HepG2 (cell line): ENCODE measurements at regions not wholly inside any gene's neighbourhood (a gene's known extent, or its start where the extent isn't known, plus 50 kb on each side); places are given as distances from the start of the nearest gene placed in this dataset.

Source experiments
- ATAC-seq: fragments of 200-7000 bp; cut with Tn5 transposase; 3 replicates; pipeline ENCODE4 v1.9.1; 2020; ENCODE audit warnings: mild to moderate bottlenecking, moderate library complexity
- BruUV-seq: library from RNA; stranded (reverse); fragments of 400-500 nt; replicated peaks from 2 replicates; lab custom pipeline; 2021; lab: Mats Ljungman, UMichigan
- CTCF ChIA-PET: fragments of 300-600 bp; formaldehyde crosslinking; extraction: SDS; loops from one replicate; lab custom pipeline; 2021; ENCODE audit warnings: low total read pairs, inconsistent platforms, low intra/inter-chr PET ratio; lab: Yijun Ruan, JAX
- POLR2A ChIA-PET: fragments of 350-600 bp; sonication (Branson Sonifier 250); formaldehyde crosslinking; loops from one replicate; lab custom pipeline; 2020; ENCODE audit warnings: antibody characterized with exemption, inconsistent platforms; lab: Yijun Ruan, JAX
- DNase-seq: peaks from one replicate; pipeline ENCODE4 v3.0.0-alpha.2; 2015; ENCODE audit warnings: low spot score
- FAIRE-seq: peaks from 3 replicates; lab custom pipeline; 2011; peaks lifted over from hg19 to GRCh38; lab: Jason Lieb, UNC
- H2AFZ ChIP-seq: one replicate; pipeline ENCODE4 v1.6.1; 2011; ENCODE audit warnings: low read length, inconsistent platforms
- H3K27ac ChIP-seq: fragments of 300-600 bp; 3 replicates; pipeline ENCODE4 v1.8.0; 2011; ENCODE audit warnings: mixed run types, mild to moderate bottlenecking, mixed read lengths, low read length, inconsistent platforms; ENCODE audit not compliant: insufficient read depth; ENCODE audit errors: extremely low read length
- H3K27me3 ChIP-seq, 2 experiments: fragments of 200-600 bp in 1 of 2; 2 replicates in 1 of 2; 3 replicates in 1 of 2; pipeline versions ENCODE4 v1.6.0 to v1.8.0; 2011; ENCODE audit warnings: low read length in 2 of 2, mild to moderate bottlenecking in 2 of 2, moderate library complexity in 2 of 2, inconsistent platforms in 1 of 2; ENCODE audit not compliant: insufficient read depth in 2 of 2, control insufficient read depth in 1 of 2
- H3K36me3 ChIP-seq, 2 experiments: fragments of 200-600 bp in 1 of 2; replicated peaks in 1 of 2; 2 replicates in 1 of 2; 3 replicates in 1 of 2; pipeline versions ENCODE4 v1.5.1 to v1.8.0; 2011; ENCODE audit warnings: low read length in 2 of 2, inconsistent platforms in 1 of 2; ENCODE audit not compliant: insufficient read depth in 2 of 2, control insufficient read depth in 1 of 2
- H3K4me1 ChIP-seq: 2 replicates; pipeline ENCODE4 v1.5.1; 2012; ENCODE audit warnings: low read length, inconsistent platforms; ENCODE audit not compliant: insufficient read depth
- H3K4me2 ChIP-seq: 2 replicates; pipeline ENCODE4 v1.6.0; 2011; ENCODE audit warnings: low read depth, low read length, inconsistent platforms
- H3K4me3 ChIP-seq, 3 experiments: fragments of 200-600 bp in 1 of 3; sonication (generic), shearing (Covaris generic) in 1 of 3; replicated peaks in 1 of 3; 2 replicates each; pipeline ENCODE4 v1.5.1; 2011 to 2016; ENCODE audit warnings: low read length in 3 of 3, inconsistent platforms in 2 of 3, low read depth in 2 of 3, mild to moderate bottlenecking in 2 of 3, control low read depth in 1 of 3, mixed read lengths in 1 of 3; ENCODE audit not compliant: insufficient read depth in 1 of 3
- H3K79me2 ChIP-seq: one replicate; pipeline ENCODE4 v1.6.1; 2011; ENCODE audit warnings: low read length, inconsistent platforms; ENCODE audit not compliant: insufficient read depth
- H3K9ac ChIP-seq: 2 replicates; pipeline ENCODE4 v1.6.0; 2011; ENCODE audit warnings: mild to moderate bottlenecking, low read depth, low read length, inconsistent platforms; ENCODE audit not compliant: insufficient read depth
- H3K9me3 ChIP-seq: 2 replicates; pipeline ENCODE4 v1.5.1; 2012; ENCODE audit warnings: mild to moderate bottlenecking, low read length
- H4K20me1 ChIP-seq: 2 replicates; pipeline ENCODE4 v1.6.0; 2011; ENCODE audit warnings: inconsistent platforms, mild to moderate bottlenecking, low read length, moderate library complexity; ENCODE audit not compliant: insufficient read depth
- PAX8 ChIP-seq: sonication (generic); formaldehyde crosslinking; IDR thresholded peaks from 2 replicates; pipeline ENCODE4 v1.8.0; 2022; ENCODE audit warnings: mild to moderate bottlenecking, missing genetic modification reagents, borderline replicate concordance
- PHB2 ChIP-seq: fragments of 450-650 bp; IDR thresholded peaks from 2 replicates; pipeline ENCODE4 v1.6.1; 2018; ENCODE audit not compliant: partially characterized antibody
- SIX1 ChIP-seq: sonication (generic); formaldehyde crosslinking; IDR thresholded peaks from 2 replicates; pipeline ENCODE4 v1.4.0; 2020; ENCODE audit warnings: missing genetic modification reagents, borderline replicate concordance
- TBP ChIP-seq: sonication (generic); formaldehyde crosslinking; IDR thresholded peaks from 2 replicates; pipeline ENCODE4 v1.5.0; 2020; ENCODE audit warnings: missing genetic modification reagents
- ZNF230 ChIP-seq: sonication (generic); formaldehyde crosslinking; IDR thresholded peaks from 2 replicates; pipeline ENCODE4 v1.4.0; 2020; ENCODE audit warnings: mild to moderate bottlenecking, missing genetic modification reagents
- ZNF737 ChIP-seq: sonication (generic); formaldehyde crosslinking; IDR thresholded peaks from 2 replicates; pipeline ENCODE4 v1.5.0; 2020; ENCODE audit warnings: missing genetic modification reagents, mild to moderate bottlenecking, borderline replicate concordance
- in situ Hi-C: cut with HindIII; loops from 2 replicates; pipeline ENCODE4 v1.10.0; 2017; ENCODE audit warnings: low pct_unique_long_range_greater_than_20kb; ENCODE audit not compliant: extremely low pct_ligation_motif_present
- intact Hi-C: fragments of 100-400 bp; cut with micrococcal nuclease; formaldehyde crosslinking; loops from one replicate; pipeline ENCODE4 v1.10.0; 2022; ENCODE audit not compliant: unreplicated experiment
- TF ChIP-seq, protein P1 (sequence below): sonication (generic); formaldehyde crosslinking; IDR thresholded peaks from 2 replicates; pipeline ENCODE4 v1.5.1; 2020; ENCODE audit warnings: missing genetic modification reagents, mild to moderate bottlenecking, borderline replicate concordance
- TF ChIP-seq, protein P2 (sequence below): IDR thresholded peaks from 2 replicates; pipeline ENCODE4 v1.6.1; 2016; ENCODE audit warnings: mild to moderate bottlenecking, missing biosample characterization, missing genetic modification reagents
- TF ChIP-seq, protein P3 (sequence below): sonication (generic); formaldehyde crosslinking; IDR thresholded peaks from 2 replicates; pipeline ENCODE4 v1.4.0; 2020; ENCODE audit warnings: missing genetic modification reagents, mild to moderate bottlenecking, borderline replicate concordance
- TF ChIP-seq, protein P4 (sequence below): sonication (generic); formaldehyde crosslinking; IDR thresholded peaks from 2 replicates; pipeline ENCODE4 v1.4.0; 2020; ENCODE audit warnings: missing genetic modification reagents, mild to moderate bottlenecking, borderline replicate concordance
- TF ChIP-seq, protein P5 (sequence below): sonication (generic); formaldehyde crosslinking; IDR thresholded peaks from 2 replicates; pipeline ENCODE4 v1.4.0; 2020; ENCODE audit warnings: mild to moderate bottlenecking, low read depth, missing genetic modification reagents
- TF ChIP-seq, protein P6 (sequence below): sonication (generic); formaldehyde crosslinking; IDR thresholded peaks from 2 replicates; pipeline ENCODE4 v1.5.0; 2020; ENCODE audit warnings: missing genetic modification reagents
- TF ChIP-seq, protein P7 (sequence below): IDR thresholded peaks from 2 replicates; pipeline ENCODE4 v1.6.1; 2018; ENCODE audit warnings: missing genetic modification reagents, mild to moderate bottlenecking, missing compliant biosample characterization

DNA sequence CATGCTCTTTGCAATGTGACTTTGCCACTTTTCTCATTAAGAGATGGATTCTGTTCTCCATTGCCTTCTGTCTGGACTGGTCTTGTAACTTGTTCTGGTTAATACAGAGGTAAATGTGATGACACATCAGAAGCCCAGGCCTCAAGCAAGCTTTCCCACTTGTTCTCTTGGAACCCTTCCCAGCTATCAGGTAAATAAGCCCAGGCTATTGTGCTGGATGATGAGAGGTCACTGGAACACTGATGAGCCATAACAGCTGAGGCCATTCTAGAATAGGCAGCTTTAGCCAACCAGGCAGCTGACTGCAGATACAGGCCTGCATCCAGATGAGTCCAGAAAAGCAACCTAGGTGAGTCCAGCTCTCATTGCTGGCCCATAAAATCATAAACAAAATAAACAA is 1007.0 kb upstream of the ACVR2A start:
- Histone ChIP-seq H2AFZ (no peak overlapping the region), H3K4me3 (no peak overlapping the region), H3K27me3 (no peaks in the 10 kb centered on the region), H3K9ac (no peak overlapping the region), H4K20me1 (no peaks in the 10 kb centered on the region), H3K4me1 (no peaks in the 10 kb centered on the region), H3K9me3 (no peaks in the 10 kb centered on the region), H3K27ac (no peak overlapping the region), H3K79me2 (no peaks in the 10 kb centered on the region), H3K4me2 (no peak overlapping the region), H3K36me3 (no peaks in the 10 kb centered on the region)
- ATAC-seq (no peak), FAIRE-seq (no peak), DNase-seq (no peak)
- ChIA-PET CTCF (no interaction called here), POLR2A (no interaction called here)
- TF ChIP-seq, protein P1, sequence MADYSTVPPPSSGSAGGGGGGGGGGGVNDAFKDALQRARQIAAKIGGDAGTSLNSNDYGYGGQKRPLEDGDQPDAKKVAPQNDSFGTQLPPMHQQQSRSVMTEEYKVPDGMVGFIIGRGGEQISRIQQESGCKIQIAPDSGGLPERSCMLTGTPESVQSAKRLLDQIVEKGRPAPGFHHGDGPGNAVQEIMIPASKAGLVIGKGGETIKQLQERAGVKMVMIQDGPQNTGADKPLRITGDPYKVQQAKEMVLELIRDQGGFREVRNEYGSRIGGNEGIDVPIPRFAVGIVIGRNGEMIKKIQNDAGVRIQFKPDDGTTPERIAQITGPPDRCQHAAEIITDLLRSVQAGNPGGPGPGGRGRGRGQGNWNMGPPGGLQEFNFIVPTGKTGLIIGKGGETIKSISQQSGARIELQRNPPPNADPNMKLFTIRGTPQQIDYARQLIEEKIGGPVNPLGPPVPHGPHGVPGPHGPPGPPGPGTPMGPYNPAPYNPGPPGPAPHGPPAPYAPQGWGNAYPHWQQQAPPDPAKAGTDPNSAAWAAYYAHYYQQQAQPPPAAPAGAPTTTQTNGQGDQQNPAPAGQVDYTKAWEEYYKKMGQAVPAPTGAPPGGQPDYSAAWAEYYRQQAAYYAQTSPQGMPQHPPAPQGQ (CRISPR knock-in tag), result no peak
- TF ChIP-seq, protein P2, sequence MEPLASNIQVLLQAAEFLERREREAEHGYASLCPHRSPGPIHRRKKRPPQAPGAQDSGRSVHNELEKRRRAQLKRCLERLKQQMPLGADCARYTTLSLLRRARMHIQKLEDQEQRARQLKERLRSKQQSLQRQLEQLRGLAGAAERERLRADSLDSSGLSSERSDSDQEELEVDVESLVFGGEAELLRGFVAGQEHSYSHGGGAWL (CRISPR knock-in tag), result no peak
- TF ChIP-seq SIX1 (no peak), TBP (CRISPR knock-in tag) (no peak), ZNF230 (CRISPR knock-in tag) (no peak), ZNF737 (CRISPR knock-in tag) (no peak), PAX8 (CRISPR knock-in tag) (no peak), PHB2 (no peak)
- TF ChIP-seq, protein P3, sequence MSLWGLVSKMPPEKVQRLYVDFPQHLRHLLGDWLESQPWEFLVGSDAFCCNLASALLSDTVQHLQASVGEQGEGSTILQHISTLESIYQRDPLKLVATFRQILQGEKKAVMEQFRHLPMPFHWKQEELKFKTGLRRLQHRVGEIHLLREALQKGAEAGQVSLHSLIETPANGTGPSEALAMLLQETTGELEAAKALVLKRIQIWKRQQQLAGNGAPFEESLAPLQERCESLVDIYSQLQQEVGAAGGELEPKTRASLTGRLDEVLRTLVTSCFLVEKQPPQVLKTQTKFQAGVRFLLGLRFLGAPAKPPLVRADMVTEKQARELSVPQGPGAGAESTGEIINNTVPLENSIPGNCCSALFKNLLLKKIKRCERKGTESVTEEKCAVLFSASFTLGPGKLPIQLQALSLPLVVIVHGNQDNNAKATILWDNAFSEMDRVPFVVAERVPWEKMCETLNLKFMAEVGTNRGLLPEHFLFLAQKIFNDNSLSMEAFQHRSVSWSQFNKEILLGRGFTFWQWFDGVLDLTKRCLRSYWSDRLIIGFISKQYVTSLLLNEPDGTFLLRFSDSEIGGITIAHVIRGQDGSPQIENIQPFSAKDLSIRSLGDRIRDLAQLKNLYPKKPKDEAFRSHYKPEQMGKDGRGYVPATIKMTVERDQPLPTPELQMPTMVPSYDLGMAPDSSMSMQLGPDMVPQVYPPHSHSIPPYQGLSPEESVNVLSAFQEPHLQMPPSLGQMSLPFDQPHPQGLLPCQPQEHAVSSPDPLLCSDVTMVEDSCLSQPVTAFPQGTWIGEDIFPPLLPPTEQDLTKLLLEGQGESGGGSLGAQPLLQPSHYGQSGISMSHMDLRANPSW (CRISPR knock-in tag), result no peak
- TF ChIP-seq, protein P4, sequence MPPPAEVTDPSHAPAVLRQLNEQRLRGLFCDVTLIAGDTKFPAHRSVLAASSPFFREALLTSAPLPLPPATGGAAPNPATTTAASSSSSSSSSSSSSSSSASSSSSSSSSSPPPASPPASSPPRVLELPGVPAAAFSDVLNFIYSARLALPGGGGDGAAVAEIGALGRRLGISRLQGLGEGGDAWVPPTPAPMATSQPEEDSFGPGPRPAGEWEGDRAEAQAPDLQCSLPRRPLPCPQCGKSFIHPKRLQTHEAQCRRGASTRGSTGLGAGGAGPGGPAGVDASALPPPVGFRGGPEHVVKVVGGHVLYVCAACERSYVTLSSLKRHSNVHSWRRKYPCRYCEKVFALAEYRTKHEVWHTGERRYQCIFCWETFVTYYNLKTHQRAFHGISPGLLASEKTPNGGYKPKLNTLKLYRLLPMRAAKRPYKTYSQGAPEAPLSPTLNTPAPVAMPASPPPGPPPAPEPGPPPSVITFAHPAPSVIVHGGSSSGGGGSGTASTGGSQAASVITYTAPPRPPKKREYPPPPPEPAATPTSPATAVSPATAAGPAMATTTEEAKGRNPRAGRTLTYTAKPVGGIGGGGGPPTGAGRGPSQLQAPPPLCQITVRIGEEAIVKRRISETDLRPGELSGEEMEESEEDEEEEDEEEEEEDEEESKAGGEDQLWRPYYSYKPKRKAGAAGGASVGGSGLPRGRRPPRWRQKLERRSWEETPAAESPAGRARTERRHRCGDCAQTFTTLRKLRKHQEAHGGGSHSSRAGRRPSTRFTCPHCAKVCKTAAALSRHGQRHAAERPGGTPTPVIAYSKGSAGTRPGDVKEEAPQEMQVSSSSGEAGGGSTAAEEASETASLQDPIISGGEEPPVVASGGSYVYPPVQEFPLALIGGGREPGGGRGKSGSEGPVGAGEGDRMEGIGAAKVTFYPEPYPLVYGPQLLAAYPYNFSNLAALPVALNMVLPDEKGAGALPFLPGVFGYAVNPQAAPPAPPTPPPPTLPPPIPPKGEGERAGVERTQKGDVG (CRISPR knock-in tag), result no peak
- TF ChIP-seq, protein P5, sequence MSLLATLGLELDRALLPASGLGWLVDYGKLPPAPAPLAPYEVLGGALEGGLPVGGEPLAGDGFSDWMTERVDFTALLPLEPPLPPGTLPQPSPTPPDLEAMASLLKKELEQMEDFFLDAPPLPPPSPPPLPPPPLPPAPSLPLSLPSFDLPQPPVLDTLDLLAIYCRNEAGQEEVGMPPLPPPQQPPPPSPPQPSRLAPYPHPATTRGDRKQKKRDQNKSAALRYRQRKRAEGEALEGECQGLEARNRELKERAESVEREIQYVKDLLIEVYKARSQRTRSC (CRISPR knock-in tag), result no peak
- TF ChIP-seq, protein P6, sequence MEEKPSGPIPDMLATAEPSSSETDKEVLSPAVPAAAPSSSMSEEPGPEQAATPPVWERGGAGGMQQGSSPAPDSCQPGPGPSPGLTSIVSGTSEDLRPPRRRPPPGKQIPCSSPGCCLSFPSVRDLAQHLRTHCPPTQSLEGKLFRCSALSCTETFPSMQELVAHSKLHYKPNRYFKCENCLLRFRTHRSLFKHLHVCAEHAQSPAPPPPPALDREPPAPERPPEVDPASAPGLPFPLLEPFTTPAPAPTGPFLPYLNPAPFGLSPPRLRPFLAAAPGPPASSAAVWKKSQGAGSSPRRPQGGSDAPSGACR, result no peak
- TF ChIP-seq, protein P7, sequence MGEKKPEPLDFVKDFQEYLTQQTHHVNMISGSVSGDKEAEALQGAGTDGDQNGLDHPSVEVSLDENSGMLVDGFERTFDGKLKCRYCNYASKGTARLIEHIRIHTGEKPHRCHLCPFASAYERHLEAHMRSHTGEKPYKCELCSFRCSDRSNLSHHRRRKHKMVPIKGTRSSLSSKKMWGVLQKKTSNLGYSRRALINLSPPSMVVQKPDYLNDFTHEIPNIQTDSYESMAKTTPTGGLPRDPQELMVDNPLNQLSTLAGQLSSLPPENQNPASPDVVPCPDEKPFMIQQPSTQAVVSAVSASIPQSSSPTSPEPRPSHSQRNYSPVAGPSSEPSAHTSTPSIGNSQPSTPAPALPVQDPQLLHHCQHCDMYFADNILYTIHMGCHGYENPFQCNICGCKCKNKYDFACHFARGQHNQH (CRISPR knock-in tag), result no peak
- intact Hi-C loops, result no loop called here
- in situ Hi-C loops, result no loop called here
- BruUV-seq, result no TSS peak
